SK-N-SH treated with all-trans-retinoic acid at 6 μM for 48 hours (cell line): ENCODE measurements at regions not wholly inside any gene's neighbourhood (a gene's known extent, or its start where the extent isn't known, plus 50 kb on each side); places are given as distances from the start of the nearest gene placed in this dataset.

Experiments
- ATAC-seq: fragments of 200-7000 bp; cut with Tn5 transposase; 3 replicates; pipeline ENCODE4 v1.9.1; 2020; ENCODE audit warnings: mild to moderate bottlenecking, moderate library complexity
- CREB5 ChIP-seq: fragments of 250-450 bp; sonication (Bioruptor Pico); IDR thresholded peaks from 2 replicates; pipeline ENCODE4 v1.5.1; 2020; ENCODE audit warnings: low read depth, mild to moderate bottlenecking, moderate library complexity
- CSDC2 ChIP-seq: fragments of 250-450 bp; sonication (Bioruptor Pico); IDR thresholded peaks from 2 replicates; pipeline ENCODE4 v1.5.0; 2020; ENCODE audit warnings: mild to moderate bottlenecking, moderate library complexity
- CSRNP3 ChIP-seq: fragments of 250-450 bp; sonication (Bioruptor Pico); IDR thresholded peaks from 2 replicates; pipeline ENCODE4 v1.5.1; 2021; ENCODE audit warnings: mild to moderate bottlenecking, moderate library complexity
- ESRRG ChIP-seq: fragments of 250-450 bp; sonication (Bioruptor Pico); IDR thresholded peaks from 2 replicates; pipeline ENCODE4 v1.6.1; 2021; ENCODE audit warnings: mild to moderate bottlenecking
- GLIS3 ChIP-seq: fragments of 250-450 bp; sonication (Bioruptor Pico); IDR thresholded peaks from 2 replicates; pipeline ENCODE4 v1.5.0; 2020; ENCODE audit warnings: mild to moderate bottlenecking, moderate library complexity
- OSR1 ChIP-seq: fragments of 250-450 bp; sonication (Bioruptor Pico); IDR thresholded peaks from 2 replicates; pipeline ENCODE4 v1.8.0; 2022; ENCODE audit warnings: moderate library complexity, mild to moderate bottlenecking, inconsistent platforms
- PATZ1 ChIP-seq: fragments of 250-450 bp; sonication (Bioruptor Pico); IDR thresholded peaks from 2 replicates; pipeline ENCODE4 v1.8.0; 2020; ENCODE audit warnings: mild to moderate bottlenecking, moderate library complexity, borderline replicate concordance
- TCF4 ChIP-seq: fragments of 250-450 bp; sonication (Bioruptor Pico); IDR thresholded peaks from 2 replicates; pipeline ENCODE4 v1.8.0; 2021; ENCODE audit warnings: mild to moderate bottlenecking, moderate library complexity, borderline replicate concordance
- TOX ChIP-seq: fragments of 250-450 bp; sonication (Bioruptor Pico); IDR thresholded peaks from 2 replicates; pipeline ENCODE4 v1.8.0; 2021; ENCODE audit warnings: mild to moderate bottlenecking, moderate library complexity, borderline replicate concordance
- TSHZ2 ChIP-seq: fragments of 250-450 bp; sonication (Bioruptor Pico); IDR thresholded peaks from 2 replicates; pipeline ENCODE4 v1.5.0; 2020; ENCODE audit warnings: mild to moderate bottlenecking, moderate library complexity
- ZNF565 ChIP-seq: fragments of 450-650 bp; formaldehyde crosslinking; conservative IDR thresholded peaks from 2 replicates; pipeline ENCODE4 v1.5.0; 2020; ENCODE audit warnings: low read depth, mild to moderate bottlenecking, moderate library complexity
- ZNF70 ChIP-seq: fragments of 450-650 bp; formaldehyde crosslinking; IDR thresholded peaks from 2 replicates; pipeline ENCODE4 v1.5.0; 2020; ENCODE audit warnings: mild to moderate bottlenecking, moderate library complexity
- ZNF8 ChIP-seq: fragments of 450-650 bp; formaldehyde crosslinking; IDR thresholded peaks from 2 replicates; pipeline ENCODE4 v1.5.0; 2020; ENCODE audit warnings: mild to moderate bottlenecking, moderate library complexity
- TF ChIP-seq, protein P1 (sequence below): fragments of 250-450 bp; sonication (Bioruptor Pico); IDR thresholded peaks from 2 replicates; pipeline ENCODE4 v1.8.0; 2021; ENCODE audit warnings: low read depth, mild to moderate bottlenecking, moderate library complexity, borderline replicate concordance

DNA sequence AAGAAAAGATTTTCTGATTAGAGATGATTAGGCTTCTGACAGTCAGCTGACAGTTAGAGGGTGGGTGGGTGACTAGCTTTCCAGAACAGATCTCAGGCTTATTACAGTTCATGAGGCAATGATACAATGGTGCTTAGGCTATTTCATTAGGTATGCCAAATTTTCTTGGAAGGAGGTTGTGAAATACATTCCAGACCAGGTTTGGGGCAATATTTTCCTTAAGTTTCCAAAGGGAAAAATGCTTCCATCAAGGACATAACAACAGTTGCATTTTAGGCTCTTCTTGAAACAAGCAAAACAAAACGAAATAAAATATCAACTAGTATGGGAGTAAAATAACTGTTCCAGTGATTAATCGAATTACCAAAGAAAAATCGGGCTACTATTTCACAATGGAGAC is 59.3 kb upstream of the CNTN1 start:
- no peak for TF ChIP-seq ZNF70 (CRISPR knock-in tag)
- TF ChIP-seq, protein P1, sequence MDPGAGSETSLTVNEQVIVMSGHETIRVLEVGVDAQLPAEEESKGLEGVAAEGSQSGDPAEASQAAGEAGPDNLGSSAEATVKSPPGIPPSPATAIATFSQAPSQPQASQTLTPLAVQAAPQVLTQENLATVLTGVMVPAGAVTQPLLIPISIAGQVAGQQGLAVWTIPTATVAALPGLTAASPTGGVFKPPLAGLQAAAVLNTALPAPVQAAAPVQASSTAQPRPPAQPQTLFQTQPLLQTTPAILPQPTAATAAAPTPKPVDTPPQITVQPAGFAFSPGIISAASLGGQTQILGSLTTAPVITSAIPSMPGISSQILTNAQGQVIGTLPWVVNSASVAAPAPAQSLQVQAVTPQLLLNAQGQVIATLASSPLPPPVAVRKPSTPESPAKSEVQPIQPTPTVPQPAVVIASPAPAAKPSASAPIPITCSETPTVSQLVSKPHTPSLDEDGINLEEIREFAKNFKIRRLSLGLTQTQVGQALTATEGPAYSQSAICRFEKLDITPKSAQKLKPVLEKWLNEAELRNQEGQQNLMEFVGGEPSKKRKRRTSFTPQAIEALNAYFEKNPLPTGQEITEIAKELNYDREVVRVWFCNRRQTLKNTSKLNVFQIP (CRISPR knock-in tag), result no peak
- no peak for TF ChIP-seq TSHZ2 (CRISPR knock-in tag)
- TF ChIP-seq TCF4 (CRISPR knock-in tag), result no peak
- TF ChIP-seq PATZ1, result no peak
- no peak for TF ChIP-seq OSR1
- TF ChIP-seq ZNF565 (CRISPR knock-in tag), result no peak
- ATAC-seq, result no peak

DNA sequence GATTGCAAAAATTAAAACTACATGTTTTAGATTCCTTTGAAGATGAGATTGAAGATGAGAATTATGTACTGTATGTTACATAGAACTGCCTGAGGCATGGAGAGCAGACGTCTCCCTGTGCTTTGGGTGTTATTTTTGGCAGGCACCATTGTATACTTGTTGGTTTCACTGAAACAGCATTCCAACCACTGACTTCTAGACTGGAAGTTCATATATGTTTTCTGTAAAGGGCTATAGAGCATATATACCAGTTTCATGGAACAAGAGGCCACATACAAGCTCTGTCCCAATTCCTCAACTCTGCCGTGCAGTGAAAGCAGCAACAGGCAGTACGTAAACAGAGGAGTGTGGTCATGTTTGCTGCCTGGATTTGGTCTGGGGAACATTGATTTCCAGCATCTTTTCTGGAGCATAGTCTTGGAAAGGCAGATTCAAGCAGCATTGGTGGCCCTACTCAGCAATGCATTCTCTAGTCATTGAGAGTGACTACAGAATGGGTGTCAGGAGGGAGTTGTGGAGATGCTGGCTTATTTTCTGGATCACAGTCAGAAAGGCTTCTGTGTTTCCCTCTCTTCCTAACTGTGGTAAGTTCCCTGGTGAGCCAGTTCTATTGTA is 57.6 kb upstream of the CNTN1 start:
- ATAC-seq, result no peak
- no peak for TF ChIP-seq CSRNP3
- TF ChIP-seq GLIS3 (CRISPR knock-in tag), result no peak
- no peak for TF ChIP-seq TSHZ2 (CRISPR knock-in tag)
- no peak for TF ChIP-seq CREB5 (CRISPR knock-in tag)
- no peak for TF ChIP-seq ZNF70 (CRISPR knock-in tag)
- no peak for TF ChIP-seq CSDC2 (CRISPR knock-in tag)
- no peak for TF ChIP-seq PATZ1
- no peak for TF ChIP-seq ZNF565 (CRISPR knock-in tag)
- no peak for TF ChIP-seq TCF4 (CRISPR knock-in tag)
- no peak for TF ChIP-seq TOX
- TF ChIP-seq ESRRG (CRISPR knock-in tag), result no peak
- TF ChIP-seq ZNF8 (CRISPR knock-in tag), result no peak
